OCI-LY7 (cell line): ENCODE measurements at regions not wholly inside any gene's neighbourhood (a gene's known extent, or its start where the extent isn't known, plus 50 kb on each side); places are given as distances from the start of the nearest gene placed in this dataset.

ENCODE experiments used
- EZH2phosphoT487 ChIP-seq: fragments of 200-600 bp; sonication (generic); IDR thresholded peaks from 2 replicates; pipeline ENCODE4 v1.6.1; 2018; ENCODE audit warnings: low read depth, borderline replicate concordance, mild to moderate bottlenecking, mixed run types, antibody characterized with exemption, low read length, moderate library complexity, mixed read lengths
- TF ChIP-seq, protein P1 (sequence below): fragments of 200-600 bp; sonication (generic); conservative IDR thresholded peaks from 2 replicates; pipeline ENCODE4 v1.5.1; 2014; ENCODE audit warnings: mild to moderate bottlenecking, antibody characterized with exemption, low read length, moderate library complexity, mixed read lengths

DNA sequence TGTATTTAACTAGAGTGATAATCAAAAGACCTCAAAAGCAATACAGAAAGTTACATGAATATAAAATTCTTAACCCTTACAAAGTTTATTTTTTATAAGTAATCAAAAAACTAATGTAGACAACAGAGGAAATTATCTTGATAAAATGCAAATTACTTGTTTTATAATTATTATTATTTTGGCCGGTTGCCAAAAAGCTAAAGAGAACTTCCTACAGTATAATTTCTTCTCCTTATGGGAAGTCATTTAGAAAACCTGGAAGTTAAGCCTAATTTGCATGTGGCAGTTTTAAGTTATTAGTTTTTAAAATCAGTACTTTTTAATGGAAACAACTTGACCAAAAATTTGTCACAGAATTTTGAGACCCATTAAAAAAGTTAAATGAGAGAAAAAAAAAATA lies 621.3 kb upstream of the PCDH10 start:
- TF ChIP-seq, protein P1, sequence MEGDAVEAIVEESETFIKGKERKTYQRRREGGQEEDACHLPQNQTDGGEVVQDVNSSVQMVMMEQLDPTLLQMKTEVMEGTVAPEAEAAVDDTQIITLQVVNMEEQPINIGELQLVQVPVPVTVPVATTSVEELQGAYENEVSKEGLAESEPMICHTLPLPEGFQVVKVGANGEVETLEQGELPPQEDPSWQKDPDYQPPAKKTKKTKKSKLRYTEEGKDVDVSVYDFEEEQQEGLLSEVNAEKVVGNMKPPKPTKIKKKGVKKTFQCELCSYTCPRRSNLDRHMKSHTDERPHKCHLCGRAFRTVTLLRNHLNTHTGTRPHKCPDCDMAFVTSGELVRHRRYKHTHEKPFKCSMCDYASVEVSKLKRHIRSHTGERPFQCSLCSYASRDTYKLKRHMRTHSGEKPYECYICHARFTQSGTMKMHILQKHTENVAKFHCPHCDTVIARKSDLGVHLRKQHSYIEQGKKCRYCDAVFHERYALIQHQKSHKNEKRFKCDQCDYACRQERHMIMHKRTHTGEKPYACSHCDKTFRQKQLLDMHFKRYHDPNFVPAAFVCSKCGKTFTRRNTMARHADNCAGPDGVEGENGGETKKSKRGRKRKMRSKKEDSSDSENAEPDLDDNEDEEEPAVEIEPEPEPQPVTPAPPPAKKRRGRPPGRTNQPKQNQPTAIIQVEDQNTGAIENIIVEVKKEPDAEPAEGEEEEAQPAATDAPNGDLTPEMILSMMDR = no peak
- TF ChIP-seq EZH2phosphoT487 = no peak
